Kidney (tissue), 13 donors: ENCODE measurements at regions not wholly inside any gene's neighbourhood (a gene's known extent, or its start where the extent isn't known, plus 50 kb on each side); places are given as distances from the start of the nearest gene placed in this dataset.

Experiments
- DNase-seq, 5 donors: peaks; one replicate each; pipeline ENCODE4 v3.0.0-alpha.2; 2013 to 2020
- FAIRE-seq: peaks from 2 replicates; lab custom pipeline; 2012; peaks lifted over from hg19 to GRCh38; lab: Jason Lieb, UNC
- H3K27ac ChIP-seq, 2 donors: one replicate each; pipeline ENCODE4 v1.7.0; 2013; ENCODE audit warnings: low read depth in 2 of 2, low read length in 2 of 2, inconsistent platforms in 1 of 2
- H3K27me3 ChIP-seq: one replicate; pipeline ENCODE4 v1.7.1; 2013; ENCODE audit warnings: low read length, inconsistent platforms; ENCODE audit not compliant: control insufficient read depth, insufficient read depth
- H3K36me3 ChIP-seq, 3 donors: one replicate each; pipeline versions ENCODE4 v1.7.0 to v1.7.1; 2013; ENCODE audit warnings: low read length in 3 of 3, control low read depth in 1 of 3, inconsistent platforms in 1 of 3; ENCODE audit not compliant: insufficient read depth in 3 of 3, control insufficient read depth in 2 of 3
- H3K4me1 ChIP-seq, 3 donors: one replicate each; pipeline versions ENCODE4 v1.7.0 to v1.7.1; 2013; ENCODE audit warnings: low read length in 3 of 3, inconsistent platforms in 1 of 3, low read depth in 1 of 3; ENCODE audit not compliant: control insufficient read depth in 2 of 3, insufficient read depth in 2 of 3
- H3K4me3 ChIP-seq, 3 donors: one replicate each; pipeline versions ENCODE4 v1.7.0 to v1.8.1; 2013; ENCODE audit warnings: low read length in 3 of 3, control low read depth in 1 of 3, inconsistent platforms in 1 of 3
- H3K9ac ChIP-seq, 3 donors: one replicate each; pipeline versions ENCODE4 v1.7.0 to v1.7.1; 2013; ENCODE audit warnings: low read length in 3 of 3, control low read depth in 1 of 3, inconsistent platforms in 1 of 3
- H3K9me3 ChIP-seq, 3 donors: one replicate each; pipeline versions ENCODE4 v1.7.0 to v1.7.1; 2013; ENCODE audit warnings: low read length in 3 of 3, control low read depth in 1 of 3, inconsistent platforms in 1 of 3; ENCODE audit not compliant: control insufficient read depth in 2 of 3, insufficient read depth in 1 of 3
- intact Hi-C: fragments of 100-400 bp; cut with DNase I; formaldehyde crosslinking; loops from one replicate; pipeline ENCODE4 v1.11.1; 2022
- TF ChIP-seq, protein P1 (sequence below): IDR thresholded peaks from 3 replicates; pipeline ENCODE4 v1.5.1; 2012; ENCODE audit warnings: mild to moderate bottlenecking, moderate library complexity, borderline replicate concordance; ENCODE audit not compliant: insufficient read depth; ENCODE audit errors: extremely low read depth
- donor health status: control.
- donor health status: control.
- donor health status: control.
- donor health status: control.
- donor health status: control.
- donor health status: DM: yes; HTN: yes; CAD: no.
- donor health status: Normal renal cell carcinoma (clear cell type).

DNA sequence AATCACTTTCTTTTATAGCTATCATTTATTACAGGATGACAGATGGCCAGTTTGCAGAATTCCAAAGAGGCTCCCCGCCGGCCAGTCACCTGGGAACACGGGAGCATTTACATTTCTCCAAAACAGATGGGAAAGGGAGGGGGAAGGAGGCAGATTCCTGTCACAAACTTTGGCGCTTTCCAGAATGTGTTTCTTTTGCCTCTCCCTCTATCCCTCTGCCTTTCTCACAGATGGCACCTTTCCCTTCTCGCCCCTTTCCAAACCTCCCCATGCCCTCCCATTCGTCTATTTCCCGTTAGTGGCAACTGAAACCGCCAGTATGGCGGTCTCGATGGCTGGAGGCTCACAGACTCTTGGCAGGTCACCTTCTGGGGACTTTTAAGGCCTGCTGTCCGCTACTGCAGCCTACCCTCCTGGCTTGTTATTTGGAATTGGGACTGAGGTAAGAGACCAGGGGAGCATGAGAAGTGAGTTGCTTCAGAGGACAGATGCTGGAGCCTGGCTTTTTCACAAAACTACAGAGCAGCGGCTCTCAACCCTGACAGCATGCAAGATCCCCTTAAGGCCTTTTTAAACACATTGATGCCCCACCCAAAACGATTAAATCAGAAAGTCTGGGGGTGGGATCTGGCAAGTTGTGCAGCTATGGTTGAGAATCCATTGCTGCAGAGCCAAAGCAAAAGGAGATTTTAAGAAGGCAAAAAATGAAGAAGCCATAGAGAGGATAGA, 161.5 kb upstream of the VASH1 start:
- H3K9ac ChIP-seq = no peak overlapping the region
- H3K27ac ChIP-seq = no peak overlapping the region
- H3K4me1 ChIP-seq = no peaks in the 10 kb centered on the region
- H3K4me3 ChIP-seq = no peak overlapping the region
- FAIRE-seq (no peak), DNase-seq (no peak)
- no peaks in the 10 kb centered on the region for H3K9me3 ChIP-seq
- no peaks in the 10 kb centered on the region for H3K36me3 ChIP-seq
- TF ChIP-seq, protein P1, sequence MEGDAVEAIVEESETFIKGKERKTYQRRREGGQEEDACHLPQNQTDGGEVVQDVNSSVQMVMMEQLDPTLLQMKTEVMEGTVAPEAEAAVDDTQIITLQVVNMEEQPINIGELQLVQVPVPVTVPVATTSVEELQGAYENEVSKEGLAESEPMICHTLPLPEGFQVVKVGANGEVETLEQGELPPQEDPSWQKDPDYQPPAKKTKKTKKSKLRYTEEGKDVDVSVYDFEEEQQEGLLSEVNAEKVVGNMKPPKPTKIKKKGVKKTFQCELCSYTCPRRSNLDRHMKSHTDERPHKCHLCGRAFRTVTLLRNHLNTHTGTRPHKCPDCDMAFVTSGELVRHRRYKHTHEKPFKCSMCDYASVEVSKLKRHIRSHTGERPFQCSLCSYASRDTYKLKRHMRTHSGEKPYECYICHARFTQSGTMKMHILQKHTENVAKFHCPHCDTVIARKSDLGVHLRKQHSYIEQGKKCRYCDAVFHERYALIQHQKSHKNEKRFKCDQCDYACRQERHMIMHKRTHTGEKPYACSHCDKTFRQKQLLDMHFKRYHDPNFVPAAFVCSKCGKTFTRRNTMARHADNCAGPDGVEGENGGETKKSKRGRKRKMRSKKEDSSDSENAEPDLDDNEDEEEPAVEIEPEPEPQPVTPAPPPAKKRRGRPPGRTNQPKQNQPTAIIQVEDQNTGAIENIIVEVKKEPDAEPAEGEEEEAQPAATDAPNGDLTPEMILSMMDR = no peak
- intact Hi-C loops = no loop called here
- no peaks in the 10 kb centered on the region for H3K27me3 ChIP-seq

DNA sequence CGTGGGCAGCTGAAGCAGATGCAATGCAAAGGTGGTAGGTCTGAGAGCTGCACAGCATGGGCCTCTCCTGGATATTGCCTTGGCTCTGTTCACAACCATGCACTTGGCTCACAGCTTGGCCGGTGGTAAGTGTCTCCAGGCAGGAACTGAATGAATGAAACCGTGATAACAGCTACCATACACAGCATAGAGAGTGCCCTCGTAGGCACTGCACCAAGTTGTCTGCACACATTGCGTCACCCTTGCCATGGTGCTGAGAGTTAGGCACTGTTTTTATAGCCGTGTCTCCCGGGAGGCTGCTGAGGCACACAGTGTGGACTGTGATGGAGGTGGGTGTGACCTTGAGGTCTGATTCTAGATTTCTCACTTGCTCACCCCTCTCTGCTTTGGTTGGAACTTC, 157.6 kb upstream of the VASH1 start:
- Histone ChIP-seq H3K4me3 (no peak overlapping the region), H3K27me3 (no peaks in the 10 kb centered on the region), H3K9me3 (no peaks in the 10 kb centered on the region), H3K9ac (no peak overlapping the region), H3K36me3 (no peaks in the 10 kb centered on the region), H3K4me1 (no peaks in the 10 kb centered on the region), H3K27ac (no peak overlapping the region)
- no peak for FAIRE-seq
- TF ChIP-seq, protein P1 = no peak
- intact Hi-C loops = no loop called here
- DNase-seq = no peak

DNA sequence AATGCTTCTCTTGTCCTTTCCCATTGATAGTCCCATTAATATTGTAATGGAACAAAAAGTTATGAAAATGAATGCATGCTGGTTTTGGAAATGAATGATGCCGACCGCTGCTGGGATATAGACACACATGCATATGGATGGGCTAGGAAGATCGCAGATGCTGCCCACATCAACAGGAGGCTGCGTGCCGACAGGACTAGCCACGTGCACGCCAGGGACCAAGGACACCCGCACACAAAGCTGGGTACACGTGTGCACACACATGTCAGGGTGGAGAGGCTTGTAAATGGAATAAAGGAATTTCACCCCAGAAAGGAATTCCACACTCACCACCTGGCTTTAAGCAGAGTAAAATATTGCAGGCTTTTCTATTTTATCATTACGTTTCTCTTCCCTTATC, 153.8 kb upstream of the VASH1 start:
- no peak for FAIRE-seq
- H3K36me3 ChIP-seq = no peaks in the 10 kb centered on the region
- H3K9ac ChIP-seq = no peak overlapping the region
- intact Hi-C loops = no loop called here
- no peak overlapping the region for H3K4me3 ChIP-seq
- H3K9me3 ChIP-seq = no peaks in the 10 kb centered on the region
- H3K27ac ChIP-seq = no peak overlapping the region
- no peak for DNase-seq
- no peaks in the 10 kb centered on the region for H3K27me3 ChIP-seq
- TF ChIP-seq, protein P1 = no peak
- H3K4me1 ChIP-seq = no peaks in the 10 kb centered on the region

DNA sequence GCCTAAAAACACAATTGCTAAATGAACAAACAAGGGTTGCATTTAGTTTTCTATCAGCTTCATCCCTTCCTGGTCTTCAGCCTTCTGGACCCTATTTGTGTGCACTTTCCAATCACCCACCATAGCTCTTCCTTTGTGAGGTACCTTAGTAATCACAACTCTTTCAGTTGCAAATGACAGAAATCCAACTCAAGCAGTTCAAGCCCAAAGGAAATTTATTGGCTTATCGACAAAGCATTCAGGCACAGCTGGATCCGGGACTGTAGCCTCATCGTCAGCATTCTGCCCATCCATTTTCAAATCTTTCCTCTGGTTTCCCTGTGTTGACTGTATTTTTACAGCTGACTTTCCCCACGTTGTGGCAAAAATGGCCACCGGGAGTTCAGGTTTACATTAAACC, 148.6 kb upstream of the VASH1 start:
- DNase-seq (no peak), FAIRE-seq (no peak)
- Histone ChIP-seq H3K27ac (no peak overlapping the region), H3K4me3 (no peak overlapping the region), H3K9ac (no peak overlapping the region), H3K27me3 (no peaks in the 10 kb centered on the region), H3K4me1 (no peaks in the 10 kb centered on the region), H3K9me3 (peaks cover 0 to 4% (median 2%) of the 10 kb centered on the region in 3 donors), H3K36me3 (no peaks in the 10 kb centered on the region)
- TF ChIP-seq, protein P1 = no peak
- intact Hi-C loops = no loop called here
